Mesendoderm (in vitro differentiated cells): ENCODE measurements at regions not wholly inside any gene's neighbourhood (a gene's known extent, or its start where the extent isn't known, plus 50 kb on each side); places are given as distances from the start of the nearest gene placed in this dataset.

Source experiments
- DNase-seq: peaks from one replicate; pipeline ENCODE4 v3.0.0; 2013
- H2AK5ac ChIP-seq: 2 replicates; pipeline ENCODE4 v1.6.1; 2013; ENCODE audit warnings: low read length, inconsistent platforms
- H2BK120ac ChIP-seq: 2 replicates; pipeline ENCODE4 v1.6.1; 2013; ENCODE audit warnings: low read depth, mild to moderate bottlenecking, low read length, moderate library complexity, mixed read lengths
- H2BK15ac ChIP-seq: replicated peaks from 2 replicates; pipeline ENCODE4 v1.6.1; 2013; ENCODE audit warnings: low read depth, mild to moderate bottlenecking, moderate library complexity
- H2BK5ac ChIP-seq: 2 replicates; pipeline ENCODE4 v1.6.1; 2013; ENCODE audit warnings: low read length, inconsistent platforms
- H3K18ac ChIP-seq: 2 replicates; pipeline ENCODE4 v1.6.1; 2013; ENCODE audit warnings: mild to moderate bottlenecking, low read length, mixed read lengths
- H3K23ac ChIP-seq: one replicate; pipeline ENCODE4 v1.6.1; 2013; ENCODE audit warnings: low read length
- H3K27ac ChIP-seq: 2 replicates; pipeline ENCODE4 v1.5.1; 2013; ENCODE audit warnings: low read depth, mild to moderate bottlenecking, inconsistent platforms, low read length, moderate library complexity
- H3K27me3 ChIP-seq: 2 replicates; pipeline ENCODE4 v1.6.1; 2013; ENCODE audit warnings: low read length, control low read depth, mild to moderate bottlenecking, inconsistent platforms; ENCODE audit not compliant: insufficient read depth, poor library complexity
- H3K36me3 ChIP-seq: 2 replicates; pipeline ENCODE4 v1.6.1; 2013; ENCODE audit warnings: low read length, inconsistent platforms; ENCODE audit not compliant: control insufficient read depth, insufficient read depth
- H3K4ac ChIP-seq: one replicate; pipeline ENCODE4 v1.6.1; 2013; ENCODE audit warnings: low read depth, mild to moderate bottlenecking, low read length, moderate library complexity
- H3K4me1 ChIP-seq: 2 replicates; pipeline ENCODE4 v1.6.1; 2013; ENCODE audit warnings: low read depth, low read length, inconsistent platforms; ENCODE audit not compliant: control insufficient read depth
- H3K4me2 ChIP-seq: 2 replicates; pipeline ENCODE4 v1.6.1; 2013; ENCODE audit warnings: low read length
- H3K4me3 ChIP-seq: 2 replicates; pipeline ENCODE4 v1.5.1; 2013; ENCODE audit warnings: mild to moderate bottlenecking, low read length
- H3K56ac ChIP-seq: one replicate; pipeline ENCODE4 v1.6.1; 2013; ENCODE audit warnings: low read length
- H3K79me1 ChIP-seq: 2 replicates; pipeline ENCODE4 v1.6.1; 2013; ENCODE audit warnings: low read length, inconsistent platforms
- H3K79me2 ChIP-seq: 2 replicates; pipeline ENCODE4 v1.6.1; 2013; ENCODE audit warnings: mild to moderate bottlenecking, low read length; ENCODE audit not compliant: control insufficient read depth, insufficient read depth
- H3K9ac ChIP-seq: 2 replicates; pipeline ENCODE4 v1.6.1; 2013; ENCODE audit warnings: low read length, inconsistent platforms
- H4K5ac ChIP-seq: one replicate; pipeline ENCODE4 v1.6.1; 2013; ENCODE audit warnings: low read length
- H4K8ac ChIP-seq: one replicate; pipeline ENCODE4 v1.6.1; 2013; ENCODE audit warnings: low read depth, mild to moderate bottlenecking, control low read depth, low read length, moderate library complexity
- WGBS: extraction: QIAGEN DNeasy Blood & Tissue Kit; methylation state at CpG from one replicate; pipeline ENCODE4 v1.1.7; 2013; ENCODE audit warnings: low lambda C conversion rate, missing lambda C conversion rate; ENCODE audit not compliant: insufficient coverage; ENCODE audit errors: extremely low coverage; 5-methylcytosine and 5-hydroxymethylcytosine counted together

- Histone ChIP-seq H3K9ac (no peak overlapping the region), H2AK5ac (no peak overlapping the region)
Measured at GRCh38 chr10:80894311-80894791, 356.6 kb downstream of the SH2D4B start.

GRCh38 chr10:80894797-80895467 lies 357.2 kb downstream of the SH2D4B start:
- Histone ChIP-seq H2BK5ac (no peak overlapping the region), H3K4ac (no peak overlapping the region), H3K23ac (no peak overlapping the region), H3K4me1 (peaks cover 4% of the 10 kb centered on the region), H3K79me2 (no peaks in the 10 kb centered on the region), H2BK120ac (no peak overlapping the region), H3K4me3 (no peak overlapping the region), H3K27me3 (no peaks in the 10 kb centered on the region), H3K79me1 (no peaks in the 10 kb centered on the region), H3K36me3 (no peaks in the 10 kb centered on the region), H3K27ac (no peak overlapping the region), H3K9ac (no peak overlapping the region), H3K18ac (no peak overlapping the region), H3K56ac (peak overlapping the region; percentile 43), H3K4me2 (no peak overlapping the region), H4K8ac (no peak overlapping the region), H4K5ac (no peak overlapping the region), H2AK5ac (peak overlapping the region; percentile 9), H2BK15ac (no peak overlapping the region)
- no CpG with 5 or more reads among the region's 11 CpGs for WGBS
- no peak for DNase-seq

More at GRCh38 chr10:80894311-80894791, 356.6 kb downstream of the SH2D4B start:
- Histone ChIP-seq H3K18ac (no peak overlapping the region), H4K5ac (no peak overlapping the region), H3K27ac (no peak overlapping the region), H3K56ac (no peak overlapping the region), H3K79me1 (no peaks in the 10 kb centered on the region), H3K36me3 (no peaks in the 10 kb centered on the region), H3K23ac (no peak overlapping the region), H3K4ac (no peak overlapping the region), H2BK15ac (no peak overlapping the region), H3K27me3 (no peaks in the 10 kb centered on the region), H3K4me3 (no peak overlapping the region), H4K8ac (no peak overlapping the region), H3K4me1 (peaks cover 5% of the 10 kb centered on the region), H3K79me2 (no peaks in the 10 kb centered on the region), H2BK120ac (no peak overlapping the region), H3K4me2 (no peak overlapping the region), H2BK5ac (no peak overlapping the region)
- no CpG with 5 or more reads among the region's 3 CpGs for WGBS
- no peak for DNase-seq

GRCh38 chr10:80896076-80896475 lies 358.4 kb downstream of the SH2D4B start:
- Histone ChIP-seq H3K18ac (no peak overlapping the region), H3K36me3 (no peaks in the 10 kb centered on the region), H2BK120ac (no peak overlapping the region), H3K4me3 (no peak overlapping the region), H3K27ac (no peak overlapping the region), H3K79me1 (no peaks in the 10 kb centered on the region), H3K79me2 (no peaks in the 10 kb centered on the region), H3K27me3 (no peaks in the 10 kb centered on the region), H3K9ac (no peak overlapping the region), H3K4ac (no peak overlapping the region), H2AK5ac (no peak overlapping the region), H4K5ac (no peak overlapping the region), H3K4me1 (peaks cover 2% of the 10 kb centered on the region), H4K8ac (no peak overlapping the region), H3K23ac (no peak overlapping the region), H2BK5ac (no peak overlapping the region), H3K56ac (no peak overlapping the region), H3K4me2 (no peak overlapping the region), H2BK15ac (no peak overlapping the region)
- no peak for DNase-seq
- no CpG with 5 or more reads among the region's 5 CpGs for WGBS

- Histone ChIP-seq H3K79me2 (no peaks in the 10 kb centered on the region), H3K4me3 (no peak overlapping the region), H3K79me1 (no peaks in the 10 kb centered on the region), H3K56ac (no peak overlapping the region), H2BK5ac (no peak overlapping the region), H3K36me3 (no peaks in the 10 kb centered on the region), H3K23ac (no peak overlapping the region), H3K4ac (no peak overlapping the region), H3K4me1 (peaks cover 2% of the 10 kb centered on the region), H2BK15ac (no peak overlapping the region), H4K8ac (no peak overlapping the region), H2BK120ac (no peak overlapping the region), H3K9ac (no peak overlapping the region), H3K4me2 (no peak overlapping the region), H3K27ac (no peak overlapping the region), H3K18ac (no peak overlapping the region), H2AK5ac (no peak overlapping the region), H4K5ac (no peak overlapping the region), H3K27me3 (no peaks in the 10 kb centered on the region)
- no peak for DNase-seq
- no CpG with 5 or more reads among the region's 7 CpGs for WGBS
Measured at GRCh38 chr10:80896959-80897358, 359.3 kb downstream of the SH2D4B start.

GRCh38 chr10:80900661-80901060 lies 363.0 kb downstream of the SH2D4B start:
- no peak overlapping the region for H3K23ac ChIP-seq
- H3K4me3 ChIP-seq: no peak overlapping the region
- H2BK120ac ChIP-seq: no peak overlapping the region
- no peak overlapping the region for H4K8ac ChIP-seq
- no peaks in the 10 kb centered on the region for H3K79me1 ChIP-seq
- H3K79me2 ChIP-seq: no peaks in the 10 kb centered on the region
- H3K36me3 ChIP-seq: no peaks in the 10 kb centered on the region
- no peak overlapping the region for H4K5ac ChIP-seq
- H3K4me2 ChIP-seq: no peak overlapping the region
- no peak overlapping the region for H3K4ac ChIP-seq
- H2BK15ac ChIP-seq: no peak overlapping the region
- peaks cover 2% of the 10 kb centered on the region for H3K4me1 ChIP-seq
- H3K9ac ChIP-seq: no peak overlapping the region
- H3K27me3 ChIP-seq: no peaks in the 10 kb centered on the region
- no peak for DNase-seq
- no peak overlapping the region for H2AK5ac ChIP-seq
- no CpG with 5 or more reads among the region's 1 CpG for WGBS
- H3K18ac ChIP-seq: no peak overlapping the region
- H2BK5ac ChIP-seq: no peak overlapping the region
- H3K56ac ChIP-seq: no peak overlapping the region
- no peak overlapping the region for H3K27ac ChIP-seq

GRCh38 chr10:80908611-80909010 lies 370.9 kb downstream of the SH2D4B start:
- no peak for DNase-seq
- Histone ChIP-seq H3K27ac (no peak overlapping the region), H3K4ac (no peak overlapping the region), H3K4me3 (no peak overlapping the region), H3K23ac (no peak overlapping the region), H2AK5ac (no peak overlapping the region), H3K27me3 (no peaks in the 10 kb centered on the region), H3K9ac (no peak overlapping the region), H4K5ac (no peak overlapping the region), H2BK120ac (no peak overlapping the region), H3K4me2 (no peak overlapping the region), H4K8ac (no peak overlapping the region), H3K18ac (no peak overlapping the region), H3K56ac (no peak overlapping the region), H3K4me1 (peaks cover under 1% of the 10 kb centered on the region), H2BK5ac (no peak overlapping the region), H2BK15ac (no peak overlapping the region), H3K36me3 (no peaks in the 10 kb centered on the region), H3K79me2 (no peaks in the 10 kb centered on the region), H3K79me1 (no peaks in the 10 kb centered on the region)
- no CpG with 5 or more reads among the region's 6 CpGs for WGBS
